ENCODE measurements at regions not wholly inside any gene's neighbourhood (a gene's known extent, or its start where the extent isn't known, plus 50 kb on each side); places are given as distances from the start of the nearest gene placed in this dataset.
A peak's percentile ranks its signal among the peaks of the same experiment; 100 is the strongest.

- TF ChIP-seq CTCF (IDR thresholded peaks at IDR 0.05; ENCODE audit: insufficient read depth, low read depth, low read length) = no peak
- no peak for TF ChIP-seq EZH2 (IDR thresholded peaks at IDR 0.05; ENCODE audit: insufficient read depth, low read length)
- Mint-ChIP-seq H3K27ac (ENCODE audit: unreplicated experiment) (no peak overlapping the region), H3K4me1 (ENCODE audit: low read depth, unreplicated experiment) (peaks cover 4% of the 10 kb centered on the region), H3K36me3 (ENCODE audit: low read depth, unreplicated experiment) (no peaks in the 10 kb centered on the region), H3K4me3 (ENCODE audit: unreplicated experiment) (no peak overlapping the region), H3K27me3 (ENCODE audit: low read depth, unreplicated experiment) (no peaks in the 10 kb centered on the region), H3K9me3 (ENCODE audit: unreplicated experiment) (no peaks in the 10 kb centered on the region)
- DNase-seq (ENCODE audit: low read depth) (peak; percentile 67), FAIRE-seq (no peak)
- H4K20me1 ChIP-seq (ENCODE audit: insufficient read depth, low read length) = no peaks in the 10 kb centered on the region
- no peak overlapping the region for H2AFZ ChIP-seq (ENCODE audit: low read depth, low read length)
- no peak overlapping the region for H3K4me2 ChIP-seq (ENCODE audit: low read length)
- H3K79me2 ChIP-seq (ENCODE audit: insufficient read depth, low read length) = no peaks in the 10 kb centered on the region
- H3K4me1 ChIP-seq (ENCODE audit: insufficient read depth, low read length) = no peaks in the 10 kb centered on the region
- H3K9ac ChIP-seq (ENCODE audit: low read length) = no peak overlapping the region
- no peaks in the 10 kb centered on the region for H3K36me3 ChIP-seq (ENCODE audit: insufficient read depth, low read length)
- no peak overlapping the region for H3K4me3 ChIP-seq (ENCODE audit: insufficient read depth, low read depth, low read length)
- no peaks in the 10 kb centered on the region for H3K27me3 ChIP-seq (ENCODE audit: insufficient read depth, low read length)
- H3K27ac ChIP-seq (ENCODE audit: low read depth, low read length) = no peak overlapping the region
- no peaks in the 10 kb centered on the region for H3K9me3 ChIP-seq (ENCODE audit: insufficient read depth, low read depth, low read length)
Measured at GRCh38 chr13:63517371-63517770, 2101.7 kb upstream of the PCDH20 start.

GRCh38 chr13:63516124-63516523 is 2100.5 kb upstream of the PCDH20 start:
- no peak overlapping the region for H3K27ac ChIP-seq (ENCODE audit: low read depth, low read length)
- no peaks in the 10 kb centered on the region for H3K9me3 ChIP-seq (ENCODE audit: insufficient read depth, low read depth, low read length)
- TF ChIP-seq CTCF (IDR thresholded peaks at IDR 0.05; ENCODE audit: insufficient read depth, low read depth, low read length) (no peak), EZH2 (IDR thresholded peaks at IDR 0.05; ENCODE audit: insufficient read depth, low read length) (no peak)
- Mint-ChIP-seq H3K27ac (ENCODE audit: unreplicated experiment) (no peak overlapping the region), H3K36me3 (ENCODE audit: low read depth, unreplicated experiment) (no peaks in the 10 kb centered on the region), H3K4me1 (ENCODE audit: low read depth, unreplicated experiment) (peaks cover 4% of the 10 kb centered on the region), H3K27me3 (ENCODE audit: low read depth, unreplicated experiment) (no peaks in the 10 kb centered on the region), H3K9me3 (ENCODE audit: unreplicated experiment) (no peaks in the 10 kb centered on the region), H3K4me3 (ENCODE audit: unreplicated experiment) (no peak overlapping the region)
- H2AFZ ChIP-seq (ENCODE audit: low read depth, low read length) = no peak overlapping the region
- FAIRE-seq (no peak), DNase-seq (ENCODE audit: low read depth) (no peak)
- no peaks in the 10 kb centered on the region for H4K20me1 ChIP-seq (ENCODE audit: insufficient read depth, low read length)
- H3K36me3 ChIP-seq (ENCODE audit: insufficient read depth, low read length) = no peaks in the 10 kb centered on the region
- no peak overlapping the region for H3K9ac ChIP-seq (ENCODE audit: low read length)
- H3K4me1 ChIP-seq (ENCODE audit: insufficient read depth, low read length) = no peaks in the 10 kb centered on the region
- H3K4me3 ChIP-seq (ENCODE audit: insufficient read depth, low read depth, low read length) = no peak overlapping the region
- H3K79me2 ChIP-seq (ENCODE audit: insufficient read depth, low read length) = no peaks in the 10 kb centered on the region
- H3K27me3 ChIP-seq (ENCODE audit: insufficient read depth, low read length) = no peaks in the 10 kb centered on the region
- no peak overlapping the region for H3K4me2 ChIP-seq (ENCODE audit: low read length)

- no peaks in the 10 kb centered on the region for H3K27me3 Mint-ChIP-seq (ENCODE audit: low read depth, unreplicated experiment)
- Histone ChIP-seq H3K27ac (ENCODE audit: low read depth, low read length) (no peak overlapping the region), H3K9me3 (ENCODE audit: insufficient read depth, low read depth, low read length) (no peaks in the 10 kb centered on the region), H3K79me2 (ENCODE audit: insufficient read depth, low read length) (no peaks in the 10 kb centered on the region), H3K4me3 (ENCODE audit: insufficient read depth, low read depth, low read length) (no peak overlapping the region), H2AFZ (ENCODE audit: low read depth, low read length) (no peak overlapping the region), H3K36me3 (ENCODE audit: insufficient read depth, low read length) (no peaks in the 10 kb centered on the region), H4K20me1 (ENCODE audit: insufficient read depth, low read length) (no peaks in the 10 kb centered on the region), H3K4me1 (ENCODE audit: insufficient read depth, low read length) (no peaks in the 10 kb centered on the region), H3K4me2 (ENCODE audit: low read length) (no peak overlapping the region), H3K9ac (ENCODE audit: low read length) (no peak overlapping the region), H3K27me3 (ENCODE audit: insufficient read depth, low read length) (no peaks in the 10 kb centered on the region)
- H3K27ac Mint-ChIP-seq (ENCODE audit: unreplicated experiment) = no peak overlapping the region
- H3K36me3 Mint-ChIP-seq (ENCODE audit: low read depth, unreplicated experiment) = no peaks in the 10 kb centered on the region
- peaks cover 4% of the 10 kb centered on the region for H3K4me1 Mint-ChIP-seq (ENCODE audit: low read depth, unreplicated experiment)
- H3K9me3 Mint-ChIP-seq (ENCODE audit: unreplicated experiment) = no peaks in the 10 kb centered on the region
- TF ChIP-seq CTCF (IDR thresholded peaks at IDR 0.05; ENCODE audit: insufficient read depth, low read depth, low read length) (no peak), EZH2 (IDR thresholded peaks at IDR 0.05; ENCODE audit: insufficient read depth, low read length) (no peak)
- FAIRE-seq (no peak), DNase-seq (ENCODE audit: low read depth) (no peak)
- H3K4me3 Mint-ChIP-seq (ENCODE audit: unreplicated experiment) = no peak overlapping the region
Measured at GRCh38 chr13:63514886-63515285, 2099.2 kb upstream of the PCDH20 start.

Data from astrocyte (in vitro differentiated cells and primary cell).